ENCODE measurements at regions not wholly inside any gene's neighbourhood (a gene's known extent, or its start where the extent isn't known, plus 50 kb on each side); places are given as distances from the start of the nearest gene placed in this dataset.

- no peak for TF ChIP-seq CTCF (conservative IDR thresholded peaks at IDR 0.05; ENCODE audit: low read depth, low read length)
- TF ChIP-seq EZH2phosphoT487 (IDR thresholded peaks at IDR 0.05; ENCODE audit: borderline replicate concordance, low read length), result no peak
These were observed 664.2 kb upstream of the CPEB2 start for GRCh38 chr4:14337892-14338584.
